GM12891 (cell line): ENCODE measurements at regions not wholly inside any gene's neighbourhood (a gene's known extent, or its start where the extent isn't known, plus 50 kb on each side); places are given as distances from the start of the nearest gene placed in this dataset.
"Not testable (repeated sequence)": the region's sequence is repeated elsewhere in the genome, so short reads cannot be mapped to it uniquely, and the experiment has no call there.

Experiments used
- DNase-seq: peaks from one replicate; pipeline ENCODE4 v3.0.0; 2011; ENCODE audit warnings: low spot score; ENCODE audit not compliant: insufficient read length
- FAIRE-seq: peaks from 2 replicates; lab custom pipeline; 2011; peaks lifted over from hg19 to GRCh38; lab: Jason Lieb, UNC
- PAX5 ChIP-seq: IDR thresholded peaks from 2 replicates; pipeline ENCODE4 v1.6.1; 2011; ENCODE audit warnings: low read length, moderate library complexity, mild to moderate bottlenecking; ENCODE audit not compliant: insufficient read depth, severe bottlenecking
- POLR2A ChIP-seq: IDR thresholded peaks from 2 replicates; pipeline ENCODE4 v1.6.1; 2011; ENCODE audit warnings: low read depth, low read length, control low read depth
- POLR2AphosphoS5 ChIP-seq: IDR thresholded peaks from 2 replicates; pipeline ENCODE4 v1.6.1; 2011; ENCODE audit warnings: low read depth, low read length, control low read depth
- POU2F2 ChIP-seq: IDR thresholded peaks from 2 replicates; pipeline ENCODE4 v1.6.1; 2011; ENCODE audit warnings: low read depth, mild to moderate bottlenecking, control low read depth, low read length, moderate library complexity
- SPI1 ChIP-seq: IDR thresholded peaks from 2 replicates; pipeline ENCODE4 v1.6.1; 2011; ENCODE audit warnings: low read depth, low read length, control low read depth
- TAF1 ChIP-seq: IDR thresholded peaks from 2 replicates; pipeline ENCODE4 v1.6.1; 2011; ENCODE audit warnings: low read depth, low read length, control low read depth

- no peak for FAIRE-seq
- no peak for TF ChIP-seq PAX5
- DNase-seq = no peak
Measured at GRCh38 chr2:146374505-146374904, 1470.3 kb upstream of the ACVR2A start.

GRCh38 chr2:146371364-146371763, 1473.5 kb upstream of the ACVR2A start:
- DNase-seq = not testable (repeated sequence)

DNA sequence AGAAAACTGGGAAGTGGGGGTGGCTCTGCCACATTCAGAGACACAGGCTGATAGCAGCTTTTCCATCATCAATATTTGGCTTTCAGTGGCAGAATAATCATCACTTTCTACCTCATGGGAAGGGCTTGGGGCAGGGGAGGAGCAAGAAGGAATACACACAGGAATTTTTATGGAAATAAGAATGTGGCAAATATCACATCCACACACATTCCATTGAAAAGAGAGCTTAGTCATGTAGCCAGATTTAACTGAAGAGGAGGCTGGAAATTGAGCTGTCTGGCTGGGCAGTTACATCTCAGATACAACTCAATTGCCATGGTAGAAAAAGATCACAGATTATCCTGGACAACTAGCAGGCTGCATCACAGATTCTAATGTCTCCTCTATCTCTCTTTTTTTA, 1474.0 kb upstream of the ACVR2A start:
- no peak for FAIRE-seq
- TF ChIP-seq SPI1 = no peak
- TF ChIP-seq POLR2AphosphoS5 = no peak
- TF ChIP-seq TAF1 = no peak
- no peak for TF ChIP-seq POLR2A
- no peak for TF ChIP-seq PAX5
- no peak for TF ChIP-seq POU2F2
- no peak for DNase-seq

More at GRCh38 chr2:146371364-146371763, 1473.5 kb upstream of the ACVR2A start:
- FAIRE-seq = not testable (repeated sequence)

- DNase-seq (no peak), FAIRE-seq (no peak)
- no peak for TF ChIP-seq POLR2AphosphoS5
- TF ChIP-seq POU2F2 = no peak
- TF ChIP-seq PAX5 = no peak
- no peak for TF ChIP-seq POLR2A
- no peak for TF ChIP-seq TAF1
- no peak for TF ChIP-seq SPI1
Measured at GRCh38 chr2:146366276-146366675, 1478.6 kb upstream of the ACVR2A start.

DNA sequence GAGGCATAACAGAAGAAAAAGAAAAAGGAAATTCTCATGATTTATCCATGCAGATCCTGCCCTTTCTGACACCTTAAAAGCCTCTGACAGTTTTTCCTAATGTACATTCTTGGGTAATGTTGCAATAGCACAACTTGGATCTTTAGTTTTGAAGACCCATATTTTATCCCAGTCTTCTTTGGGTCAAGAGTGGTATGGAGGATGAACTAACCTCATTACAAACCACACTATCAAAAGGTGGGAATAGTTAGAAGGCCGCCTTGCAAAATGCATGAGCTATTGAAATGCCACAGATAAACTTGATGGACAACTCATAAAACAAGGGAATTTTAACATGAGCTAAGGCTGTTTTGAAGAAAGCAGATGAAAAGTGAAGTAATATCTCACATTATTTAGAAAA, 1479.8 kb upstream of the ACVR2A start:
- FAIRE-seq = no peak

DNA sequence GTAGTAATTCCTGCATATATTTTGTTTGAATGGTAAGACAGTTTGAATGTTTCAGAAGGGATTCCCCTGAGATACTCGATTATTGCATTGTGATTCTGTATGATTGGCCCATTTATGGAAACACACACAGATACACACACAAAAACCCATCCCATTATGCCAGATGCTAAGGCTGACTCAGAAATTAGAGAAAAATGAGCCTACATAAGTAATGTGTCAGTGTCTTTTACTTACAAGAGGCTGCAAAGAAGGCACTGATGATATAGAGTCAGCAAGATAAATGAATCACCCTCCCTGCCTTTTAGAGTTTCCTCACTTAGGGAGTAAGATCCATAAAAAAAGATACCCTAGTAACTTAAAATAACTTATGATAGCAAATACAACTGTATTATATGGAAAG, 1481.1 kb upstream of the ACVR2A start:
- no peak for FAIRE-seq
- DNase-seq = no peak
- TF ChIP-seq PAX5 = no peak
- TF ChIP-seq SPI1 = no peak

More for the DNA sequence above, 1479.8 kb upstream of the ACVR2A start:
- TF ChIP-seq POU2F2 (no peak), PAX5 (no peak)
- no peak for DNase-seq

GRCh38 chr2:146351689-146352088, 1493.1 kb upstream of the ACVR2A start:
- TF ChIP-seq SPI1 = no peak
- TF ChIP-seq TAF1 = no peak
- TF ChIP-seq POU2F2 = no peak
- no peak for TF ChIP-seq POLR2AphosphoS5
- no peak for TF ChIP-seq POLR2A
- TF ChIP-seq PAX5 = no peak
- FAIRE-seq = no peak

DNA sequence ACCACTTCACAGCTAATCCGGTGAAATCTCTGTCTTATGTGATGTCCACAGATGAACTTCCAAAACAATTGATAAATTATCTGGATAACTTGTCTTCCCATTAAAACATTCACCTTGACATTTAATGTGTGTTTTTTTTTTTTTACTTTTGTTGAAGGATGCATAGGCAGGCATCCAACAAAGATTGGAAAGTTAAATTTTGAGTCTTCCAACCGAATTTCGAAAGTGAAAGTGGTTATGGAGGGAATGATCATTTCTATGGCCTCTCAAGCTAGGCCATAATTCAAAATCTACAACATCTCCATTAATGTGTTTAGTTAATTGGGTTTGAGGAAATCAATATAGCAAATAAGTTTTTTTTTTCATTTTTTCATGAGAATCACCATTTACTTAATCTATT, 1495.5 kb upstream of the ACVR2A start:
- TF ChIP-seq POU2F2 = no peak
- no peak for TF ChIP-seq TAF1
- TF ChIP-seq POLR2A = no peak
- no peak for TF ChIP-seq SPI1
- TF ChIP-seq POLR2AphosphoS5 = no peak
- no peak for TF ChIP-seq PAX5
- DNase-seq (no peak), FAIRE-seq (no peak)

More at GRCh38 chr2:146351689-146352088, 1493.1 kb upstream of the ACVR2A start:
- DNase-seq = no peak

- no peak for FAIRE-seq
- TF ChIP-seq POU2F2 (no peak), TAF1 (no peak), PAX5 (no peak), POLR2A (no peak), SPI1 (no peak), POLR2AphosphoS5 (no peak)
- no peak for DNase-seq
Measured at GRCh38 chr2:146324951-146325350, 1519.9 kb upstream of the ACVR2A start.

DNA sequence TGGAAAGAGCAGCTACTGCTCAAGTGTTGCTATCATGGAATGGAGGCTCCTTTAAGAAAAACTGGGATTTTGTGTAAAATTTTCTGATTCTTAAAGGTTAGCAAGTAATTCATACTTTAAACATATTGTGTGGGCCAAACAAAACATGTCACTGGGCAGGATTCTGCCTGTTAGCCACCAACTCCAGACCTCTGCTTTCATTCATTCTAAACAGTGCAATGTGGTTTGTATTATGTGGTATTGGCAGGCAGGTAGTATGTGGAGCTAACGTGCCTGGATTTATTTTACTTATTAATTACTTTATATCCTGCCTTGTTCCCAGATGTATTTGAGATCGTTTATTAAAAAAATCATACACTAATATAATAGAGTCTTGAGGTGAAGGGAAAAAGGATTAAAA, 1521.3 kb upstream of the ACVR2A start:
- TF ChIP-seq POLR2AphosphoS5 (no peak), PAX5 (no peak), TAF1 (no peak), SPI1 (no peak), POU2F2 (no peak), POLR2A (no peak)
- FAIRE-seq = no peak
- no peak for DNase-seq

- no peak for FAIRE-seq
- no peak for DNase-seq
Measured at GRCh38 chr2:146321175-146321574, 1523.7 kb upstream of the ACVR2A start.

More at GRCh38 chr2:146321175-146321574, 1523.7 kb upstream of the ACVR2A start:
- TF ChIP-seq TAF1 (no peak), SPI1 (no peak), POLR2AphosphoS5 (no peak), PAX5 (no peak), POU2F2 (no peak), POLR2A (no peak)
